Breast epithelium (tissue), 4 donors: ENCODE measurements at regions not wholly inside any gene's neighbourhood (a gene's known extent, or its start where the extent isn't known, plus 50 kb on each side); places are given as distances from the start of the nearest gene placed in this dataset.

ENCODE experiments used
- DNase-seq, 2 donors: peaks; one replicate each; pipeline ENCODE4 v3.0.0-alpha.2; 2019; ENCODE audit warnings: low spot score in 2 of 2
- H3K27ac ChIP-seq, 2 donors: fragments of 200-600 bp; sonication (generic) in 1 of 2; one replicate each; pipeline ENCODE4 v1.5.1; 2016 to 2019; ENCODE audit warnings: mild to moderate bottlenecking in 1 of 2
- H3K27me3 ChIP-seq, 2 donors: fragments of 200-600 bp; sonication (generic) in 1 of 2; one replicate each; pipeline versions ENCODE4 v1.5.1 to v1.6.0; 2017 to 2019; ENCODE audit warnings: control low read depth in 1 of 2, mild to moderate bottlenecking in 1 of 2
- H3K36me3 ChIP-seq: fragments of 200-600 bp; one replicate; pipeline ENCODE4 v1.5.1; 2019
- H3K4me1 ChIP-seq, 2 donors: fragments of 200-600 bp; sonication (generic); one replicate each; pipeline ENCODE4 v1.5.1; 2016 to 2019; ENCODE audit warnings: control low read depth in 1 of 2
- H3K4me3 ChIP-seq, 3 donors: fragments of 200-600 bp; sonication (generic); 1 replicate in 2 of 3; 2 replicates in 1 of 3; pipeline ENCODE4 v1.5.1; 2016 to 2019; ENCODE audit warnings: mild to moderate bottlenecking in 3 of 3, moderate library complexity in 2 of 3
- H3K9me3 ChIP-seq, 2 donors: fragments of 200-600 bp; sonication (generic) in 1 of 2; one replicate each; pipeline ENCODE4 v1.5.1; 2016 to 2019; ENCODE audit warnings: control low read depth in 1 of 2
- CTCF ChIP-seq, 3 donors: fragments of 450-650 bp; IDR thresholded peaks; one replicate each; pipeline ENCODE4 v1.5.1; 2016 to 2017; ENCODE audit warnings: antibody characterized with exemption in 3 of 3, mild to moderate bottlenecking in 3 of 3, moderate library complexity in 3 of 3
- POLR2A ChIP-seq: fragments of 450-650 bp; IDR thresholded peaks from one replicate; pipeline ENCODE4 v1.6.1; 2016; ENCODE audit warnings: antibody characterized with exemption, mild to moderate bottlenecking, moderate library complexity
- POLR2AphosphoS5 ChIP-seq, 3 donors: sonication (generic); formaldehyde crosslinking; IDR thresholded peaks; one replicate each; pipeline ENCODE4 v1.6.1; 2017; ENCODE audit warnings: antibody characterized with exemption in 3 of 3
- intact Hi-C: fragments of 100-400 bp; cut with DNase I; formaldehyde crosslinking; loops from one replicate; pipeline ENCODE4 v1.15.1; 2023; ENCODE audit warnings: low total_unique reads

- intact Hi-C loops: no loop called here
- Histone ChIP-seq H3K27ac (no peak overlapping the region), H3K9me3 (peaks cover 0 to 7% of the 10 kb centered on the region in 2 donors), H3K27me3 (no peaks in the 10 kb centered on the region), H3K4me1 (no peaks in the 10 kb centered on the region), H3K36me3 (no peaks in the 10 kb centered on the region), H3K4me3 (no peak overlapping the region)
- no peak for TF ChIP-seq CTCF (IDR thresholded peaks at IDR 0.05)
- TF ChIP-seq POLR2AphosphoS5 (IDR thresholded peaks at IDR 0.05): no peak
- TF ChIP-seq POLR2A: no peak
- no peak for DNase-seq
Observed at GRCh38 chr1:10932088-10932487, 80.4 kb upstream of the TARDBP start.

- no peak for DNase-seq
- Histone ChIP-seq H3K9me3 (no peaks in the 10 kb centered on the region), H3K4me3 (no peak overlapping the region), H3K36me3 (no peaks in the 10 kb centered on the region), H3K4me1 (no peaks in the 10 kb centered on the region), H3K27me3 (no peaks in the 10 kb centered on the region), H3K27ac (no peak overlapping the region)
- intact Hi-C loops: no loop called here
- TF ChIP-seq POLR2AphosphoS5 (IDR thresholded peaks at IDR 0.05): no peak
- TF ChIP-seq POLR2A: no peak
- TF ChIP-seq CTCF (IDR thresholded peaks at IDR 0.05): no peak
Observed at GRCh38 chr1:10934150-10934818, 78.2 kb upstream of the TARDBP start.

- H3K4me1 ChIP-seq: no peaks in the 10 kb centered on the region
- intact Hi-C loops: no loop called here
- no peak for DNase-seq
- no peak for TF ChIP-seq CTCF (IDR thresholded peaks at IDR 0.05)
- no peak for TF ChIP-seq POLR2A
- TF ChIP-seq POLR2AphosphoS5 (IDR thresholded peaks at IDR 0.05): no peak
- H3K36me3 ChIP-seq: no peaks in the 10 kb centered on the region
- no peak overlapping the region for H3K4me3 ChIP-seq
- no peak overlapping the region for H3K27ac ChIP-seq
- no peaks in the 10 kb centered on the region for H3K27me3 ChIP-seq
- H3K9me3 ChIP-seq: no peaks in the 10 kb centered on the region
Observed at GRCh38 chr1:10935246-10935645, 77.2 kb upstream of the TARDBP start.

- Histone ChIP-seq H3K27ac (no peak overlapping the region), H3K4me1 (no peaks in the 10 kb centered on the region), H3K36me3 (no peaks in the 10 kb centered on the region), H3K4me3 (no peak overlapping the region), H3K27me3 (no peaks in the 10 kb centered on the region), H3K9me3 (no peaks in the 10 kb centered on the region)
- intact Hi-C loops: no loop called here
- no peak for DNase-seq
- TF ChIP-seq POLR2AphosphoS5 (IDR thresholded peaks at IDR 0.05) (no peak), CTCF (IDR thresholded peaks at IDR 0.05) (no peak), POLR2A (no peak)
Observed at GRCh38 chr1:10935724-10936123, 76.7 kb upstream of the TARDBP start.

- Histone ChIP-seq H3K27ac (no peak overlapping the region), H3K9me3 (no peaks in the 10 kb centered on the region), H3K36me3 (no peaks in the 10 kb centered on the region), H3K4me3 (no peak overlapping the region), H3K27me3 (no peaks in the 10 kb centered on the region), H3K4me1 (no peaks in the 10 kb centered on the region)
- DNase-seq: no peak
- TF ChIP-seq POLR2A (no peak), POLR2AphosphoS5 (IDR thresholded peaks at IDR 0.05) (no peak), CTCF (IDR thresholded peaks at IDR 0.05) (no peak)
- intact Hi-C loops: no loop called here
Observed at GRCh38 chr1:10936998-10937901, 75.2 kb upstream of the TARDBP start.
